ENCODE measurements at regions not wholly inside any gene's neighbourhood (a gene's known extent, or its start where the extent isn't known, plus 50 kb on each side); places are given as distances from the start of the nearest gene placed in this dataset.

DNA sequence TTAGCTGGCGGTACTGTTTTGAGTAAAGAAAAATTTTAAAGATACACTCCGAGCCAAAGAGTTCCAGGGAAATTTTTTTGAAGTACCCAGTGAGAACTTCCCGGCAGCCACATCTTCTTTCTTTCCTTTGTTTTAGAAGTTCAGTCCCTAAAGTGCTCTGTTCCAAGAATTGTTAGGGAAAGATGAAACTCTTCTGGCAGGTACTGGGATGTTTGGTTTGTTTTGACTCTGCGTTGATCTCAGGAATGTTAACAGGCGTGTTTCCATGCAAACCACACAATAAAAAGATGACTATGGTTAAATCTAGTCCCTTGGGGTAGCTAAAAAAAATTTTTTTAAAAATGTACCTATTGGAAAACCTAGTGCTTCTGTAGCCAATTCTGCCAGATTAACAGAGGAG, 224.7 kb upstream of the PHYHIPL start:
- Histone ChIP-seq H3K9me3 (no peaks in the 10 kb centered on the region), H3K36me3 (no peaks in the 10 kb centered on the region), H3K27me3 (no peaks in the 10 kb centered on the region), H3K4me3 (no peak overlapping the region), H3K27ac (peak overlapping the region in 1 of 2 donors; percentile 4), H3K4me1 (peaks cover 0 to 2% (median 0%) of the 10 kb centered on the region in 4 donors)
- DNase-seq, result no peak
- intact Hi-C loops (cut with DNase I; ENCODE audit: low total_unique reads), result loop anchor here (5.0 to 10.0 kb wide), 2 partner anchors 231 to 283 kb away; no protein-coding TSS in a partner anchor
- no peak for TF ChIP-seq CTCF (IDR thresholded peaks at IDR 0.05)

GRCh38 chr10:58952162-58952601, 224.3 kb upstream of the PHYHIPL start:
- DNase-seq, result no peak
- Histone ChIP-seq H3K27me3 (no peaks in the 10 kb centered on the region), H3K4me3 (no peak overlapping the region), H3K36me3 (no peaks in the 10 kb centered on the region), H3K9me3 (no peaks in the 10 kb centered on the region), H3K27ac (peak overlapping the region in 1 of 2 donors; percentile 8), H3K4me1 (peaks cover 0 to 6% (median 0%) of the 10 kb centered on the region in 4 donors)
- TF ChIP-seq CTCF (IDR thresholded peaks at IDR 0.05), result no peak
- intact Hi-C loops (cut with DNase I; ENCODE audit: low total_unique reads), result loop anchor here (5.0 to 10.0 kb wide), 2 partner anchors 230 to 283 kb away; no protein-coding TSS in a partner anchor

DNA sequence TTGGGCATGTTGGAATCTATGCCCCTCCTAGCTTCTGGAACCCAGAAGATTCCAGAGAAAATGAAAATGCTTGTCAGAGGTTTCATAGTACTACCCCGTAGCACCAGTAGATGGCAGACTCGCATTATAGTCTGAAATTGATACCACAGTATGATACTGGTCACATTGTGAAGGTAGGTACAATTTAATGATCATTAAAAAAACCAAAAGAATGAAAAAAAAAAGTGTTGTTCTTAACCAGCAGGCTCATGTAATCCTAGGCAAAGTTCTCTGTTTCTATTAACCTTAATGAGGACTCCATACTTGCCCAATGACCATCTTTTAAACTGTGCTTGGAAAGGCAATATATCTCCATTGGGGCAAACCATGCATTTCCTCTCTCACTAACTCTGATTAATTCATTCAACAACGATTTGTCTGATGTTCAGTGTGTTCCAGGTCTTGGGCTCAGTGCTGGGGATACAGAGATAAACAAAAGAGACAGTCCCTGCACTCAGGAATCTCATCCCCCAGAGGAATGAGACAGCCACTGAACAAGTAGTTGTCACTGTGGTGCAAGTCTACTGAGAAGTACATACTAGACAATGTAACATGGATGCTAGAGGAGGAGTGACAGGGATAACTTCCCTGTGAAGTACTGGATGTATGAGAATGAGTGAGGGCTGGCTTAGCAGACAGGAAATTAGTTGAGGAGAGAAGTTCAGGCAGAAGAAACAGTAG, 223.5 kb upstream of the PHYHIPL start:
- peak overlapping the region; percentile 8 to 9 for H3K27ac ChIP-seq
- no peaks in the 10 kb centered on the region for H3K27me3 ChIP-seq
- intact Hi-C loops (cut with DNase I; ENCODE audit: low total_unique reads), result loop anchor here (5.0 to 10.0 kb wide), 2 partner anchors 229 to 282 kb away; no protein-coding TSS in a partner anchor
- peak; percentile 80 to 92 for TF ChIP-seq CTCF (IDR thresholded peaks at IDR 0.05)
- no peaks in the 10 kb centered on the region for H3K36me3 ChIP-seq
- peaks cover 0 to 8% (median 0%) of the 10 kb centered on the region in 4 donors for H3K4me1 ChIP-seq
- peak in 1 of 2 donors; percentile 70 for DNase-seq
- no peaks in the 10 kb centered on the region for H3K9me3 ChIP-seq
- H3K4me3 ChIP-seq, result no peak overlapping the region

DNA sequence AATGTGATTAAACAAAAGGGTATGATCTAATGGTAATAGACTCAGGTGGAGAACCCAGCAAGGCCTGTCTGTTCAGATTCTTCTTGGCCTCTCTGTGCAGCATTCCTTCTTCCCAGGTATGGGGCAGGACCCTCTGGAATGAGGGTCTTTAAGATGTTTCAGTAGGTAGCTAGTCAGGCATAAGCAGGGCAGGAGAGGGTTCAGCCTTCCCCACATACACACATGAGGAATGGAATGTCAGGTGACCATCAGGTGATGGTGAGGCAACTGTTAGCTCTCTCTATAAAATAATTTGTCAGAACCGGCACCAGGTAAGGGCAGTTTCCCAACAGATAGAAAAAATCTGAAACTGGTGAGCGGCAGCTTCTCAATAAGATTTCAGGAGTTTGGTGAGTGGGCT, 222.3 kb upstream of the PHYHIPL start:
- Histone ChIP-seq H3K9me3 (no peaks in the 10 kb centered on the region), H3K27ac (no peak overlapping the region), H3K27me3 (no peaks in the 10 kb centered on the region), H3K4me1 (peaks cover 0 to 8% (median 0%) of the 10 kb centered on the region in 4 donors), H3K4me3 (no peak overlapping the region), H3K36me3 (no peaks in the 10 kb centered on the region)
- intact Hi-C loops (cut with DNase I; ENCODE audit: low total_unique reads), result loop anchor here (5.0 to 10.0 kb wide), 2 partner anchors 228 to 281 kb away; no protein-coding TSS in a partner anchor
- TF ChIP-seq CTCF (IDR thresholded peaks at IDR 0.05), result no peak
- no peak for DNase-seq

DNA sequence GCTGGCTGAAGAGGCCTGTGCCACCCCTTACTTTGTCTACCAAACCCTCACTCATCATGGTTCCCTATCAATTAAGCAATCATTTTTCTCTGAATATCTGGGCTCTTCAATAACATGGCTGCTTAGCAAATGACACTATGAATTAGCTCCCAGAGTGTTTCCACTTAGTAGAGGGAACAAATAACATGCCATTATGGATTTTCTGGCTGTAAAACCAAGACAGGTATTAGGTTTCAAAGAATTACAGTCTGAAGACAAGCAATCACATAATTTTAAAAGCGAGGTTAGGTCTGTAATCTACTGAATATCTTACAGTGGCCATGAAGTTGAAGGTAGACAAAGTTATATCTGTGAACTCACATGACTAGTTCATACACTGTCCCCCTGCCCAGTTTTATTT, 220.8 kb upstream of the PHYHIPL start:
- intact Hi-C loops (cut with DNase I; ENCODE audit: low total_unique reads), result loop anchor here (10.0 kb wide), 1 partner anchor 279 kb away; no protein-coding TSS in a partner anchor
- Histone ChIP-seq H3K27me3 (no peaks in the 10 kb centered on the region), H3K36me3 (no peaks in the 10 kb centered on the region), H3K4me3 (no peak overlapping the region), H3K4me1 (peaks cover 0 to 14% (median 0%) of the 10 kb centered on the region in 4 donors), H3K9me3 (no peaks in the 10 kb centered on the region), H3K27ac (no peak overlapping the region)
- no peak for DNase-seq
- TF ChIP-seq CTCF (IDR thresholded peaks at IDR 0.05), result no peak

Measured in tibial artery (tissue), 4 donors.